A549 (cell line): ENCODE measurements at regions not wholly inside any gene's neighbourhood (a gene's known extent, or its start where the extent isn't known, plus 50 kb on each side); places are given as distances from the start of the nearest gene placed in this dataset.

Source experiments
- CTCF ChIP-seq: fragments of >200 bp; sonication (Bioruptor Twin); formaldehyde crosslinking; IDR thresholded peaks from 3 replicates; pipeline ENCODE4 v1.5.1; 2016
- FOXS1 ChIP-seq: fragments of 250-450 bp; sonication (Bioruptor Pico); IDR thresholded peaks from 2 replicates; pipeline ENCODE4 v1.5.0; 2020; ENCODE audit warnings: mild to moderate bottlenecking, moderate library complexity
- MYC ChIP-seq: IDR thresholded peaks from 2 replicates; pipeline ENCODE4 v1.6.1; 2012; ENCODE audit warnings: mild to moderate bottlenecking, inconsistent platforms, low read length, improper control_type of control experiment, borderline replicate concordance
- SREBF2 ChIP-seq: fragments of 450-650 bp; IDR thresholded peaks from 2 replicates; pipeline ENCODE4 v1.6.1; 2014; ENCODE audit warnings: mild to moderate bottlenecking, moderate library complexity

- no peak for TF ChIP-seq MYC
- no peak for TF ChIP-seq CTCF
- TF ChIP-seq SREBF2 = no peak
- no peak for TF ChIP-seq FOXS1 (CRISPR knock-in tag)
These were observed 57.2 kb upstream of the PELI2 start for GRCh38 chr14:56061051-56061450.
